ENCODE measurements at regions not wholly inside any gene's neighbourhood (a gene's known extent, or its start where the extent isn't known, plus 50 kb on each side); places are given as distances from the start of the nearest gene placed in this dataset.

DNA sequence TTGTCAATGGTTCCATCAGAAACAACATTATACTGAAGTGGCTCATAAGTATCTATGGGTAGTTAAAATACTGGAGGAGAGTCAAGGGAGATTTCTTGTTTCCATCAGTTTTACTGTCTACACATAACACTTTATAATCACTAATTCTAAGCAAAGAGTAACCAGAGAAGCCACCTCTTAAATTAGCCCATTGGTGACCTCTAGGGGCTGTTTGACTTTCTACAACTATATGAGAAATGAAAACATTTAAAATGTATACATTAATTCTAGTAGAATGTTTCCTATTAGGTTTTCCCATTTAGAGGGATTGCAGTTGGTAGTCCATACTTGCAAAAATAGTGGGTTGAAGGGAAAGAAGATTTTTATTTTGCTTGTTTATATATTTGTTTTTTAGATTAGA is 504.3 kb downstream of the FAM181B start:
- POLR2A ChIA-PET, result no interaction called here
- TF ChIP-seq, protein P1, sequence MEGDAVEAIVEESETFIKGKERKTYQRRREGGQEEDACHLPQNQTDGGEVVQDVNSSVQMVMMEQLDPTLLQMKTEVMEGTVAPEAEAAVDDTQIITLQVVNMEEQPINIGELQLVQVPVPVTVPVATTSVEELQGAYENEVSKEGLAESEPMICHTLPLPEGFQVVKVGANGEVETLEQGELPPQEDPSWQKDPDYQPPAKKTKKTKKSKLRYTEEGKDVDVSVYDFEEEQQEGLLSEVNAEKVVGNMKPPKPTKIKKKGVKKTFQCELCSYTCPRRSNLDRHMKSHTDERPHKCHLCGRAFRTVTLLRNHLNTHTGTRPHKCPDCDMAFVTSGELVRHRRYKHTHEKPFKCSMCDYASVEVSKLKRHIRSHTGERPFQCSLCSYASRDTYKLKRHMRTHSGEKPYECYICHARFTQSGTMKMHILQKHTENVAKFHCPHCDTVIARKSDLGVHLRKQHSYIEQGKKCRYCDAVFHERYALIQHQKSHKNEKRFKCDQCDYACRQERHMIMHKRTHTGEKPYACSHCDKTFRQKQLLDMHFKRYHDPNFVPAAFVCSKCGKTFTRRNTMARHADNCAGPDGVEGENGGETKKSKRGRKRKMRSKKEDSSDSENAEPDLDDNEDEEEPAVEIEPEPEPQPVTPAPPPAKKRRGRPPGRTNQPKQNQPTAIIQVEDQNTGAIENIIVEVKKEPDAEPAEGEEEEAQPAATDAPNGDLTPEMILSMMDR (IDR thresholded peaks at IDR 0.05; ENCODE audit: control extremely low read depth, extremely low read depth, low read depth, missing control alignments), result peak; percentile 35
- DNase-seq (ENCODE audit: extremely low spot score), result peak; percentile 3
- CTCF ChIA-PET, result interaction anchor here (0.7 to 1.2 kb wide), 4 partner anchors 583 to 589 kb away, joined by 3 to 5 read pairs (median 3); no protein-coding TSS in a partner anchor

DNA sequence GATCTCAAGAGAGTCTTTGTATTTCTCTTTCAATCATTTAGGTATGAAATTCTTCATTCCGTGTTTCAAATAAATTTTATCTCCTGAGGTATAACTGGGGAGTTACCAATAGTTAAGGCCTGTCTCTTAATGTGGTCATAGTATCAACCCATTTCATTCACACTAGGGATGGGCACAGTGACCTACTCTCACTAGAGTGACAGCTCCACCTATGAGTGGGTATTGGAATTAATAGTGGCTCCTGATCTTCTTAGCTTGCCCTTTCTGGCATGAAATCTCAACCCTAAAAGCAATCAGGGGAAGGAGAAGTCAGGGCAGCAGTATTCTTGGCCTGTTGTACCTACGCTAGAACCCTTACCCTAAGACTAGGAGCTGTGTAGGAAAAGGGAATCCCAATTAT is 507.7 kb downstream of the FAM181B start:
- DNase-seq (ENCODE audit: extremely low spot score), result no peak
- ChIA-PET POLR2A (no interaction called here), CTCF (interaction anchor here (1.0 to 2.7 kb wide), 4 partner anchors 9 to 583 kb away, joined by 3 to 14 read pairs (median 5); no protein-coding TSS in a partner anchor)
- TF ChIP-seq, protein P1 (IDR thresholded peaks at IDR 0.05; ENCODE audit: control extremely low read depth, extremely low read depth, low read depth, missing control alignments), result no peak

DNA sequence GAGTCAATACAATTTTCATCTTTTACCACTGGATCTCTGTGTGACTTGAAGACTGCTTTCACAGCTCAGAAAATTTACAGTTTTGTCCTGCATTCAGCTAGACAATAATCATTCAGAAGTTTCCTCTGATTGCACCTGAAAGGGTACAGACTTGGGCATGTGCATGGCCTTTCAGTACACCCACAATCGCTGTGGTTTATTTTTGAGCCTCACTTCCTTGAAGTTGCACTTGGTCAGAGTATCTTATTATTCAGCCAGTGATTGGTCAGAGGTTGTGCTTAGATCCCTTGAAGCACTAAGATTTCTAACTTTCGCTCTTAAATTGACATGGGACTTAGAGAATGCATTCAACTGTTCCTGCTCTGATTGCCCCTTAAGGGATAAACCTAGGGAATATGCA is 508.2 kb downstream of the FAM181B start:
- TF ChIP-seq, protein P1 (IDR thresholded peaks at IDR 0.05; ENCODE audit: control extremely low read depth, extremely low read depth, low read depth, missing control alignments), result no peak
- ChIA-PET CTCF (interaction anchor here (1.2 to 2.7 kb wide), 3 partner anchors 9 to 582 kb away, joined by 3 to 14 read pairs (median 7); no protein-coding TSS in a partner anchor), POLR2A (no interaction called here)
- DNase-seq (ENCODE audit: extremely low spot score), result no peak

DNA sequence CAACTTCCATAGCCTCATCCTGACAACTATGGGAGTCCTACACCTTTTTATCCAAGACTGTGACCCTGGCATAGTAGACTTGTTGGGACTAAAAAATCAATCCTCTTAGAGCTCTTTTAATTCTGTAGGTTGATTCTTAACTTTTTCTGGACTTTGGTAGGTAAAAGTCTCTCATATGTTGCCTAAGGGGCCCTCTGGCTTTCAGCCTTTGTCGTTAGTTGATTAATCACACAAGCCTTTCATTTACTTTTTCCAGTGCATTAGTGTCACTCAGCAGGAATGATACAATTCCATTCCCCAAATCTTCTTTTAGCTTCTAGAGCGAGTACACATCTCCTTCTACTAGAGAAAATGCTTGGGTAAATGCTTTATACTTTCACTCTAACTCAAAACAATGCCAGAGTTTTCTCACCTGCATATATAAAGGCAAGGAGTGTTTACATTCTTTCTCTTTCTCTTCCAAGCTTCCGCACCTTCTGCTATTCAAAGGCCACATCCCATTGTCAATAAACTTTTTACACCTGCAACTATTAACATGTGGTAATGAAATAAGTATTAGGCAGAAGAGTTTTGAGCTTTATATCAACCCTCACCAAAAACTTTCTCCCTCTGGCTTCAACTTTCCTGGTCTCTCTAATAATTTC is 516.6 kb downstream of the FAM181B start:
- TF ChIP-seq, protein P1 (IDR thresholded peaks at IDR 0.05; ENCODE audit: control extremely low read depth, extremely low read depth, low read depth, missing control alignments), result no peak
- ChIA-PET CTCF (interaction anchor here (0.8 to 1.5 kb wide), 3 partner anchors 9 to 84 kb away, joined by 3 to 4 read pairs (median 3); no protein-coding TSS in a partner anchor), POLR2A (no interaction called here)
- no peak for DNase-seq (ENCODE audit: extremely low spot score)

DNA sequence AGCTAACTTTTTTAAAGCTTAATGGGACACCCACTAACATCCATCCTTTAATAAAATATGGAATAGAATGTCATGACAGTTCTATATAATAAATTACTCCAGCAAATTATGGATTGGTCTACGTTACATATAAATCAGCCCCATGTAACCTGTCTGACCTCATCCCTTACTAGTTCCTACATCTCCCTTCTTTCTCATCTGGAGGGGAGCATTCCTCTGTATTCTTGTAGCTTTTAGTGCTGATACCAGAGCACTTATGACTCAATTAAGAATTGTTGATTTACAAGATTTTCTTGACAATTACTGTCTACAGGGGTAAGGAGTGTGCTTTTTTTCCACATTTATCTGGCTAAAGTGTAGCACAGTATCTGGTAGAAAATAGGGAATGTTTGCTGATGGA is 523.7 kb downstream of the FAM181B start:
- TF ChIP-seq, protein P1 (IDR thresholded peaks at IDR 0.05; ENCODE audit: control extremely low read depth, extremely low read depth, low read depth, missing control alignments), result no peak
- no peak for DNase-seq (ENCODE audit: extremely low spot score)
- CTCF ChIA-PET, result interaction anchor here (1.1 kb wide), 1 partner anchor 11 kb away, joined by 3 read pairs; no protein-coding TSS in a partner anchor
- POLR2A ChIA-PET, result no interaction called here

DNA sequence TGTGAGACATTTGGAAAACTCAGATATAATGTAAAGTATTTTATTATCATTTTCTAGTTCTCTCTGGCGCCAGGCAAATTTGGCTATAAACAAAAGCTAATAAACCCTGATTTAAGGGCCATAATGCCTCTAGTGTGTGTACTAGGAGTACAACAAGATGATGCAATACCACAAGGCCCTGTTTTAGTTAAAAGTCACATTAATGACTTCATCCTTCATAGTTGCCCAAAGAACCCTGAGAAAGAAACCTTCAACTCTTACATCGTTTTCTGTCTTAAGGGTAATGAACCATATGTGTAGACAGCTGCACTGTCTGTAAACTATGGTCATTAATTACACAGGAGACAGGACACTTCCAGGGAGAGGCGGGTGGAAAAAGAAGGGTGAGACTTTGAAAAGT is 538.4 kb downstream of the FAM181B start:
- TF ChIP-seq, protein P1 (IDR thresholded peaks at IDR 0.05; ENCODE audit: control extremely low read depth, extremely low read depth, low read depth, missing control alignments), result no peak
- CTCF ChIA-PET, result no interaction called here
- POLR2A ChIA-PET, result no interaction called here
- no peak for DNase-seq (ENCODE audit: extremely low spot score)
